IPS DF 4.7 (cell line): ENCODE measurements at regions not wholly inside any gene's neighbourhood (a gene's known extent, or its start where the extent isn't known, plus 50 kb on each side); places are given as distances from the start of the nearest gene placed in this dataset.
"Not testable (repeated sequence)": the region's sequence is repeated elsewhere in the genome, so short reads cannot be mapped to it uniquely, and the experiment has no call there.

ENCODE experiments used
- DNase-seq: peaks from one replicate; pipeline ENCODE4 v3.0.0-alpha.2; 2013; ENCODE audit warnings: low spot score; ENCODE audit errors: extremely low read depth

DNA sequence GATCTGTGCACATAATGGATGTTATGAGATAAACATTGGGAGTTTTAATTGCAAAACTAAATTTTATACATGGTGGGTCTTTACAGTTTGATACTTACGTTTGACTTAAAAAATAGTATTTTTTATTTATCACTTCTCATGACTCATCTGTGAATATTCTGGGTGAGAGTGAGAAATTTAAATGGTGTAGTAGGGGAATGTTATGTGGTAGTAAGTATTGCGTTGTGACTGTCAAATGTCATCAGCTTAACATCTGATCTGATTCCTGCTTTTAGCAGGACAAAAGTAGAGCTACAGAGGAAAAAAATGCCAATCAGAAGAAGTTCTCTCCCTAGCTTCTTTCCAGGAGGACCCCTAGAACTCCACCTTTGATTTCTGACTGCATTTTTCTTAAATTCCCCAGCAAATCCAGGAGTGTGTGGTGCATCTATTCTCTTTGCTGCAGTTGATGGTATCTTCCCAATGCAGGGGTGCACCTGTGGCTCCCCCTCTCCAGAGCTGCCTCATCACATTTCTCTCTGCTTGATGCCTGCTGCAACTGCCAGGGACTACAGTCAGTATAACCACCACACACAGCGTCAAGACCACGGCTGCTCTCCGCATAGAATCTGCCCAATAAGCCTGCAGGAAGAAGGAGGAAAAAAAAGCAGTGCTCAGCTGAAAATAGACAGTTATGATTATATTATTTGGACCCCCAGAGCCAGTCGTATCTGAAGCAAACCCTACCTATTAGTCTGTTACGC is 151.3 kb upstream of the THUMPD2 start:
- no peak for DNase-seq

- no peak for DNase-seq
Observed at GRCh38 chr2:39929531-39929930, 150.5 kb upstream of the THUMPD2 start.

DNA sequence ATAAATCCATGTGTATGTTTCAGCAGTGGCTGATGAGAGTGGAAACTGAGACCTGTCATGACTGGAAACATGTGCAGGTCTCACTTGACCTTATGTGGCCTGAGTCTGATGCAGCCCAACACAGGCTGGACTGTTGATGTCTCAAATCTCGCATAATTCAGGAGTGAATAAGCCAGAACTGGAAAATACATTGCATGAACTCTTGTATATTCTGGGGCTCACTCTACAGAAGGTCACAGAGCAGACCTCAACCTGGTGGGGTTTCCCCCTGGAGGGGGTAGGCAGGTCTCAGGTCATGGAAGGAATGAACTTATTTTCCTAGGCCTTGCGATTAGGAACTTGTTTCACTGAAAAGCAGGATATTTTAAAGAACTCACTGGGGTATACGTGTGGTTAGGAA is 146.3 kb upstream of the THUMPD2 start:
- no peak for DNase-seq

GRCh38 chr2:39923455-39923854 is 144.4 kb upstream of the THUMPD2 start:
- no peak for DNase-seq

DNA sequence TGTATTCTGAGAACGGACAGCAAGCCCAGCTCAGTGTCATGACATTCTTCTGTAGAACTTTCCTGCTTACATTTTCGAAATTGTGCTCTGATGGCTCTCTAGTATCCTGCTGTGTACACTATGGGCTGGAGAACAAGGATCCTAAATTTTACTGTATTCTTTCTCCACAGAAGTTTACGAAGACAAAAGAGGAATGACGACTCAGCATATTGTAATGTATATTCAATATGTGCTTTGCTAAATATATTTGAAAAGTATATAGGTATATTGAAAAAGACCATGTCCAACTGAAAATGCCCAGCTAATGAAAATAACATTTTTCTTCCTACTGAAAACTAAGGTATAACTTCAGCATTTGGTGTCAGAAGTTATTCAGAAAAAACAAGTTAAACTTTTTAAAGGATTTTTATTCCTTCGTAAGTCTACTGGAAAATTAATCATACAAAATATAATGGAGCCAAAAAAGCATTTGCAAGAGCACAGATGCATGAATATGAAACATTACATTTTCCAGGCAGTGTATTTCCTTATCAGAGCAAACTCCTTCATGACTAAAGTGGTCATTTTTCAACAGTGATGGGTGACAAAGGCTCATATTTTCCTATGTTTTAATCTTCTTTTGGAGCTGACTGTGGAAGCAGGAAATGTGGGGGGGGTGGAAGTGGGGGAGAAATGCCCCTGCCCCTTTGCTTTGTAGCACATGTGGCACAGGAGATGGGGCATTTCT is 143.8 kb upstream of the THUMPD2 start:
- DNase-seq, result no peak

DNA sequence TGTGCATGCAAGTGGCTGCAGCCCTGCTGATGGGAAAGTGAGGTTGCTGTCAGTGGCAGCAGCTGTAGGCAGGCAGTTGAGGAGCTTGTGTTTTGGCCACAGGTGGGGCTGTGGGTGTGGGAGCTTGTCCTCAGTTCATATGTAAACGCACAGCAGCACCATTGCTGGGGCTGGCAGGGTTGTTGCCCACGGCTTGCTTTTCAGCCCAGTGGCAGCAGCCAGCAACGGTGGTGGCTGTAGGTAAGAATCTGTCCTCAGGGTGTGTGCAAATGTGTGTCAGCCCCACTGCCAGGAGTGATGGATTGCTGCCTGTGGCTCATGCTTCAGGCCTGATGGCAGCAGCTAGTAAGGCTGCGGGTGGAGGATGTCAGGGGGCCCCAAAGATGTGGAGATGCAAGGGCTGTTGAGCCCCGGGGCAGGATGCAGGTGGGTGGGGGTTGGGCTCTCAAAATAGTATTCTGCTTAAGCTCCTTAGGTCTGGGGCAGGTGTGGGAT is 141.3 kb upstream of the THUMPD2 start:
- DNase-seq, result no peak

GRCh38 chr2:39919511-39920306 is 140.7 kb upstream of the THUMPD2 start:
- DNase-seq, result no peak

GRCh38 chr2:39918886-39919285 is 139.8 kb upstream of the THUMPD2 start:
- DNase-seq, result no peak

DNA sequence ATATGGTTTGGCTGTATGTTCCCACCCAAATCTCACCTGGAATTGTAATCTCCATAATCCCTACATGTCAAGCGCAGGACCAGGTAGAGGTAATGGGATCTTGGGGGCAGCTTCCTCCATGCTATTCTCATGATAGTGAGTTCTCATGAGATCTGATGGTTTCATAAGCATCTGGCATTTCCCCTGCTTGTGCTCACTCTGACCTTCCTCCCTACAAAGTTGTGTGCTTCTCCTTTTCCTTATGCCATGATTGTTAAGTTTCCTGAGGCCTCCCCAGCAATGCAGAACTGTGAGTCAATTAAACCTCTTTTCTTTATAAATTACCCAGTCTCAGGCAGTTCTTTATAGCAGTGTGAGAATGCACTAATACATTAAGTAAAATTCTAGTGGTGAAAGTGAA is 138.3 kb upstream of the THUMPD2 start:
- not testable (repeated sequence) for DNase-seq

GRCh38 chr2:39914949-39915348 is 135.9 kb upstream of the THUMPD2 start:
- DNase-seq, result no peak

GRCh38 chr2:39913648-39914461 is 134.8 kb upstream of the THUMPD2 start:
- peak; percentile 64 for DNase-seq

DNA sequence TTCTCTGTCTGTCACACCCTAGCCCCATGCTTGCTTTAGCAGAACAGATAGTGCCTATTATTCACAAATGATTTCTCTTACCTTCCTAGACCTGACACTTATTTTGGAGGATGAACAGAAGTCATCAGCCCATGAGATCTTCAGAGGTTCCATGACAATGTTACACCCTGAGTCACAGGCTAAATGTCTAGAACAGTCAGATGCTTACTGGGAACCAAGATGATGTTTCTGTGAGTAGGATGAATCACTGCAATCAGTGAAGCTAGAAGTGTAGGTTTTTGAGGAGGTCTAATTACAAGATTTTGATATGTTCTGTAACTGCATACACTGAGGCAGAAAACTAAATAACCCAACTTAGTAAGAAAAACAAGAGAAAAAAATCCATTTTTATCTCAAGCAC is 123.0 kb upstream of the THUMPD2 start:
- DNase-seq, result no peak

- no peak for DNase-seq
Observed at GRCh38 chr2:39898934-39899333, 119.9 kb upstream of the THUMPD2 start.

DNA sequence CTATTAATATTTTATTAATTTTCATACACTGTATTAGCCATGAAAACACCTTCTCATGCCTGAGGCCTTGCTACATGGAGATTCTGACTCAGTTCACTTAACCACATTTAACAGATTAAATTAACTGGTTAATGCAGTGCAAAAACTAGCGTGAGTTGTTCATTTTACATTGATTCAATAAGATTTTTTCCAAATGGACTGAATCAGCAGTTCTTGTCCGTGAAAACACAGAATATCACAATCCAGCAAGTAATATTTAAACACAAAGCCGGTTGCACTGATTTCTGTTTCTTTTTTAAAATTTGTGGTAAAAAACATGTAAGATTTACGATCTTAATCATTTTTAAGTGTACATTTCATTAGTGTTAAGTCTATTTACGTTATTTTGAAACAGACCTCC is 118.2 kb upstream of the THUMPD2 start:
- DNase-seq, result no peak

- DNase-seq, result no peak
Observed at GRCh38 chr2:39894082-39894481, 115.0 kb upstream of the THUMPD2 start.

GRCh38 chr2:39893616-39894015 is 114.6 kb upstream of the THUMPD2 start:
- no peak for DNase-seq

DNA sequence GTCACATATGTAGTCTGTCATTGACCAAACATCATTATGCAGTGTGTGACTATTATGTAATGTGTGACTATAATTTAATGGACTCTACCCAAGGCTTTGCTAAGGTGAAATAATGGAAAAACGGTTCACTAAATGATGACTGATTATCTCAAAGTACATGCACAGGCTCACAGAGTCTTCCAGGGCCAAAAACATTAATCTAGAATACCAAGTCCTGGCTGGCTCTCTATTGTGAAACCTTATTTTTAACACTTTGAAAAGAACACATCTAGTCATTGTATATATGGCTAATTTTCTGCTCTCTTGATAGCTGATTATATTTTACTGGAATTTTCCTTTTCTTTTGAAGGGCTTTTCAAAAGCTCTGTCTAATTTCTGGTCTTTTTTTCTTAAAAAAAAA is 102.9 kb upstream of the THUMPD2 start:
- no peak for DNase-seq

DNA sequence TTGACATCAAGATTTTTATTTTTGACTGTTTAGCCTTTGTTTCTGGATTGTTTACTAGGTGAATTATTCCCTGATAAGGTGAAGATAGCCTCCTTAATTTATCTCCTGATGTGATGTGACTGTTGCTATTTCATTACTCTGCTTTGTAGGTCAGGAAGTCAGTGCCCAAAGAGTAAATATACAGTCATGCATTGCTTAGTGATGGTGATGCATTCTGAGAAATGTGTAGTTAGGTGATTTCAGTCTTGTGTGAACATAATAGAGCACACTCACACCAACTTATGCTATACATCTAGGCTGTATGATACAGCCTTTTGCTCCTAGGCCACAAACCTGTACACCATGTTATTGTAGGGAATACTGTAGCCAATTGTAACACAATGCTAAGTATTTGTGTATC is 102.4 kb upstream of the THUMPD2 start:
- DNase-seq, result no peak

GRCh38 chr2:39879001-39879400 is 99.9 kb upstream of the THUMPD2 start:
- not testable (repeated sequence) for DNase-seq

GRCh38 chr2:39875914-39876267 is 96.8 kb upstream of the THUMPD2 start:
- no peak for DNase-seq

- no peak for DNase-seq
Observed at GRCh38 chr2:39875182-39875913, 96.3 kb upstream of the THUMPD2 start.
